Astrocyte of the spinal cord (primary cell): ENCODE measurements at regions not wholly inside any gene's neighbourhood (a gene's known extent, or its start where the extent isn't known, plus 50 kb on each side); places are given as distances from the start of the nearest gene placed in this dataset.

Experiments
- DNase-seq: peaks from one replicate; pipeline ENCODE4 v3.0.0; 2011; ENCODE audit warnings: low read depth, low spot score
- H3K4me3 ChIP-seq: 2 replicates; pipeline ENCODE4 v1.5.1; 2011; ENCODE audit warnings: low read depth, mild to moderate bottlenecking, low read length, moderate library complexity
- in situ Hi-C: cut with HindIII; loops from 2 replicates; pipeline ENCODE4 v1.10.0; 2017; ENCODE audit warnings: low sequenced_read_pairs
- TF ChIP-seq, protein P1 (sequence below): IDR thresholded peaks from 2 replicates; pipeline ENCODE4 v1.5.1; 2012; ENCODE audit warnings: low read depth, mild to moderate bottlenecking, low read length, inconsistent platforms

DNA sequence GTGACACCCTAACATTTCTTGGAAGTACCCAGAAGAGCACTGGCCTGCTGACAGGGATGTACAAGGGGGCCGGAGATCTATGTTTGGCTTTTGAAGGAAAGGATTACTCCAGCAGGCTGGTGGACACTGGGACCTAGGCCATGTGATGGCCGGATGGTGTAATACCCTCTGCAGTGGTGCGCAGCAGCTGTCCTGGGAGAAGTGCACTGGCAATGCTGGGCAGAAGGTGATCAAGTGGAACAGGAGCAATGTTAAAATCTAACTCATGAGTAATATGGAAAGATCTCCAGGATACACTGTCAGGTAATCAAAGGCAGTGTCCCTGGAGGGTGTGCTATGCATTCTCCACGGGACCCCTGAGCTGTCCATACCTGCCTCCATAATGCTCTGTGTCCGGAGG is 71.2 kb upstream of the POMGNT2 start:
- DNase-seq: no peak
- no peak overlapping the region for H3K4me3 ChIP-seq
- in situ Hi-C loops: no loop called here
- TF ChIP-seq, protein P1, sequence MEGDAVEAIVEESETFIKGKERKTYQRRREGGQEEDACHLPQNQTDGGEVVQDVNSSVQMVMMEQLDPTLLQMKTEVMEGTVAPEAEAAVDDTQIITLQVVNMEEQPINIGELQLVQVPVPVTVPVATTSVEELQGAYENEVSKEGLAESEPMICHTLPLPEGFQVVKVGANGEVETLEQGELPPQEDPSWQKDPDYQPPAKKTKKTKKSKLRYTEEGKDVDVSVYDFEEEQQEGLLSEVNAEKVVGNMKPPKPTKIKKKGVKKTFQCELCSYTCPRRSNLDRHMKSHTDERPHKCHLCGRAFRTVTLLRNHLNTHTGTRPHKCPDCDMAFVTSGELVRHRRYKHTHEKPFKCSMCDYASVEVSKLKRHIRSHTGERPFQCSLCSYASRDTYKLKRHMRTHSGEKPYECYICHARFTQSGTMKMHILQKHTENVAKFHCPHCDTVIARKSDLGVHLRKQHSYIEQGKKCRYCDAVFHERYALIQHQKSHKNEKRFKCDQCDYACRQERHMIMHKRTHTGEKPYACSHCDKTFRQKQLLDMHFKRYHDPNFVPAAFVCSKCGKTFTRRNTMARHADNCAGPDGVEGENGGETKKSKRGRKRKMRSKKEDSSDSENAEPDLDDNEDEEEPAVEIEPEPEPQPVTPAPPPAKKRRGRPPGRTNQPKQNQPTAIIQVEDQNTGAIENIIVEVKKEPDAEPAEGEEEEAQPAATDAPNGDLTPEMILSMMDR: no peak

DNA sequence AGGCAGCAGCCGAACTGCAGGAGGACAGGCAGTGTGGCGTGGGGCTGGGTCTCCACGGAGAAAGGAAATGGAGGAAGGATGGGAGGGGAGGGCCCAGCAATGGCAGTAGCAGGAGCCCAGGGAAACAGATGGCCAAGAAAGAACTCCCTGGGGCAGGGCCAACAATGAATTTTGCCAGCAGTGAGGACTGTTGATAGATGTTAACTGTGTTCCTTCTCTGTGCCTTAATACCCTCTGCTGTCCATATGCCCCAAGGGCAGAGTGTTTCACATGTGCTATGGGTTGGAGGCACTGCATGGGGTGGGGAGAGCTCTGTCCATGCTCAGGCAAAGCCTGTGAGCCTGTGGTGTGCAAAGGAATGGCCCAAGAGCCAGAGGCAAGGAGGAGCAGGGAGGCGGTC is 70.8 kb upstream of the POMGNT2 start:
- TF ChIP-seq, protein P1: no peak
- no peak for DNase-seq
- in situ Hi-C loops: no loop called here
- H3K4me3 ChIP-seq: no peak overlapping the region

DNA sequence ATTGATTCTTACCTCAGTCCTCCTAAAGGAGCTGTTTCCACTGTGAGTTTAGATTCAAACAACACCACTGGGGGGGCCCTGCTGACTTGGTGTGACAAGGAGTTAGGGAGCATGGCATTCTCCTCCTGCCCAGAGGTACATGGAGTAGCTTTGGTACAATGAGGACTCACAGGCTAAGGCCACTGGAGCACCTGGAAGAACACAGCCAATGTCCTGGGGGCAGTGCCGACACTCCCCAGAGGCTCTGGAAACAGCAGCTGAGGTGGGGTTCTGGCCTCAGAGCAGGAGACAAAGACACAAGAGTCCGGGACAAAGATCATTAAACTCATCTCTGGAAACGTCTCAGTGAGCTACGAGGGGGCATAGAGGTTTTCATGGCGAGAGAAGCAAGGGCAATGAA is 69.7 kb upstream of the POMGNT2 start:
- DNase-seq: no peak
- TF ChIP-seq, protein P1: no peak
- H3K4me3 ChIP-seq: no peak overlapping the region
- in situ Hi-C loops: no loop called here

DNA sequence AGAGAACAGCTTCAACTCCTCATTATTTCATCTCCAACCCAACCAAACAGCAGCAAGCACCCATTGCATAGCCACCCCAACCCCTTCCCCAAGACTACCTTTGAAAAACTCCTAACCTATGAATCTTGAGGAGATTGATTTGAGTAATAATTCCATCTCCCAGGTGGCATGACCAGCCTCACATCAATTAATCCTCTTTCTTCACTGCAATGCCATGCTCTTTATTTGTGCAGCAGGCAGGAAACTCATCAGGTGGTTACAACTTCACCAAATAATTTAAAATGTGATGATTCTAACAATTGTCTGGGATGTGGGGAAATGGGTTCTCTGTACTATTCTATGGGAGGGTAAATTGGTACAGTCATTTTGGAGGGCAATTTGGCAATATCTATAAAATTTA is 68.1 kb upstream of the POMGNT2 start:
- DNase-seq: no peak
- no peak overlapping the region for H3K4me3 ChIP-seq
- in situ Hi-C loops: no loop called here
- TF ChIP-seq, protein P1: no peak

DNA sequence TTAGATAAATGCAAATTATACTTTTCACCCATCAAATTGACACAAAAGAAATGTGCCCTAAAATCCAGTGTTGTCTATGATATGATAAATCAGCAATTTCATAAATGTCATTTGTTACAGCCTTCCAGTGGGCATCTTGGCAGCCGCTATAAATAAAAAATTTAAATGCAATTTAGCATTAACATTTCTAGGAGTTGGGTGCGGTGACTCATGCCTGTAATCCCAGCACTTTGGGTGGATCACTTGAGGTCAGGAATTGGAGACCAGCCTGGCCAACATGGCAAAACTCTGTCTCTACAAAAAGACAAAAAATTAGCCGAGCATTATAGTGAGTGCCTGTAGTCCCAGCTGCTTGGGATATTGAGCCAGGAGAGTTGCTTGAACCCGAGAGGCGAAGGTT is 65.9 kb upstream of the POMGNT2 start:
- TF ChIP-seq, protein P1: no peak
- no peak overlapping the region for H3K4me3 ChIP-seq
- DNase-seq: no peak
- in situ Hi-C loops: no loop called here

DNA sequence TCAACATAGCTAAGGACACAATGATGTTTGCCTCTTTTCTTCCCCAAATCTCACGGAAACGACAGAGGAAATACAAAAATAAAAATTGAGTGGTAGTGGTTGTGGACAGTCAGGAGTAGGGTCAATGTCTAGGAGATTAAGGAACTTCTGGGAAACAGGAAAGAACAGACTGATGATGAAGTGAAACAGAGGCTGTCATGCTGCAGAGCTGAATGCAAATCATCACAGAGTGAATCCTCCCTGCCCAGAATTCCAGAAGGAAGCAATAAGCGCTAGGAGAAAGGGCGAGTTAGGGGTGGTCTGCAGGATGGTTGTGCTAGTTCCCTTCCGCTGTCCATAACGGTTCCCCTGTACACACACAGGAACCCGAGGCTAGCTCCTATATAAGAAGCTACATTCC is 64.7 kb upstream of the POMGNT2 start:
- TF ChIP-seq, protein P1: no peak
- H3K4me3 ChIP-seq: no peak overlapping the region
- DNase-seq: no peak
- in situ Hi-C loops: no loop called here

DNA sequence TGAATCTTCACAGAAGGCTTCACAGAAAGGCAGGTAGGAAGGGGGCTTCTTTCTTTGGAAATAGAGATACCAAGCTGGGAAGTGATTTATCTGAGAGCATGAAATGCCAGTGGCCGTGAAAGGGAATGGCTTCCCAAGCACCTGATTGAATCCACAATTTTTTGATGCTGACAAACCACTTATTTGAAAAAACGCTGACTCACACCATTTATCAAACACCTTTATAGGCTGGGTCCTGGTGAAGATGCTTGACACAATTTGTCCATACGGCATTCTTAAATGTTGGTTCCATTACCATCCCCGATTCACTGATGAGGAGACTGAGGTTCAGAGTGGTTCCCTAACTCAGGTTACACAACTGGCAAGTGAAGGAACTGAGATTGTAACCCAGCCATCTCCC is 64.1 kb upstream of the POMGNT2 start:
- in situ Hi-C loops: no loop called here
- no peak overlapping the region for H3K4me3 ChIP-seq
- DNase-seq: no peak
- TF ChIP-seq, protein P1: no peak
